BJ (cell line): ENCODE measurements at regions not wholly inside any gene's neighbourhood (a gene's known extent, or its start where the extent isn't known, plus 50 kb on each side); places are given as distances from the start of the nearest gene placed in this dataset.

Source experiments
- CTCF ChIA-PET: fragments of 350-600 bp; formaldehyde crosslinking; extraction: SDS; loops from one replicate; lab custom pipeline; 2021; ENCODE audit warnings: antibody characterized with exemption, inconsistent platforms; lab: Yijun Ruan, JAX
- POLR2A ChIA-PET: fragments of 300-600 bp; sonication (Branson Sonifier 250); formaldehyde crosslinking; extraction: SDS; loops from one replicate; lab custom pipeline; 2021; ENCODE audit warnings: antibody characterized with exemption; lab: Charles Lee
- DNase-seq: peaks from one replicate; pipeline ENCODE4 v3.0.0-alpha.2; 2011; ENCODE audit warnings: low read depth
- H3K27me3 ChIP-seq: 2 replicates; pipeline ENCODE4 v1.6.0; 2011; ENCODE audit warnings: low read length; ENCODE audit not compliant: control insufficient read depth, insufficient read depth
- H3K36me3 ChIP-seq: 2 replicates; pipeline ENCODE4 v1.5.1; 2011; ENCODE audit warnings: low read length; ENCODE audit not compliant: control insufficient read depth, insufficient read depth
- H3K4me3 ChIP-seq: 2 replicates; pipeline ENCODE4 v1.5.1; 2011; ENCODE audit warnings: low read depth, mild to moderate bottlenecking, control low read depth, low read length
- TF ChIP-seq, protein P1 (sequence below): IDR thresholded peaks from 2 replicates; pipeline ENCODE4 v1.5.1; 2011; ENCODE audit warnings: low read depth, mild to moderate bottlenecking, control low read depth, inconsistent platforms, low read length, moderate library complexity; ENCODE audit not compliant: insufficient read depth

DNA sequence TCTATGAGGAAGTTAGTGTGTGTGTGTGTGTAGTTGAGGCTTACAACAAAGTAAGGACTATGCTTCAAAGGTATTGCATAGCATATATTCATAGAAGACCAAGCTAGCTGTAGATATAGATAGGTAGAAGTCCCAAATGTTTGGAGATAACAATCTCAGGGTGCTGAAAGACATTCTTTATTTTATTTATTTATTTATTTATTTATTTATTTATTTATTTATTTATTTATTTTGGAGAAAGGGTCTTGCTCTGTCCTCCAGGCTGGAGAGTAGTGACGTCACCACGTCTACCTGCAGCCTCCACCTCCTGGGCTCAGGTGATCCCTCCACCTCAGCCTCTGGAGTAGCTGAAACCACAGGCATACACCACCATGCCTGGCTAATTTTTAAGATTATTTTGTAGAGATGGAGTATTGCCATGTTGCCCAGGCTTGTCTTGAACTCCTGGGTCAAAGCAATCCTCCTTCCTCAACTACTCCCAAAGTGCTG is 284.6 kb upstream of the KIF2B start:
- POLR2A ChIA-PET = no interaction called here
- Histone ChIP-seq H3K4me3 (no peak overlapping the region), H3K36me3 (no peaks in the 10 kb centered on the region), H3K27me3 (no peaks in the 10 kb centered on the region)
- CTCF ChIA-PET = no interaction called here
- DNase-seq = no peak
- TF ChIP-seq, protein P1, sequence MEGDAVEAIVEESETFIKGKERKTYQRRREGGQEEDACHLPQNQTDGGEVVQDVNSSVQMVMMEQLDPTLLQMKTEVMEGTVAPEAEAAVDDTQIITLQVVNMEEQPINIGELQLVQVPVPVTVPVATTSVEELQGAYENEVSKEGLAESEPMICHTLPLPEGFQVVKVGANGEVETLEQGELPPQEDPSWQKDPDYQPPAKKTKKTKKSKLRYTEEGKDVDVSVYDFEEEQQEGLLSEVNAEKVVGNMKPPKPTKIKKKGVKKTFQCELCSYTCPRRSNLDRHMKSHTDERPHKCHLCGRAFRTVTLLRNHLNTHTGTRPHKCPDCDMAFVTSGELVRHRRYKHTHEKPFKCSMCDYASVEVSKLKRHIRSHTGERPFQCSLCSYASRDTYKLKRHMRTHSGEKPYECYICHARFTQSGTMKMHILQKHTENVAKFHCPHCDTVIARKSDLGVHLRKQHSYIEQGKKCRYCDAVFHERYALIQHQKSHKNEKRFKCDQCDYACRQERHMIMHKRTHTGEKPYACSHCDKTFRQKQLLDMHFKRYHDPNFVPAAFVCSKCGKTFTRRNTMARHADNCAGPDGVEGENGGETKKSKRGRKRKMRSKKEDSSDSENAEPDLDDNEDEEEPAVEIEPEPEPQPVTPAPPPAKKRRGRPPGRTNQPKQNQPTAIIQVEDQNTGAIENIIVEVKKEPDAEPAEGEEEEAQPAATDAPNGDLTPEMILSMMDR = no peak

DNA sequence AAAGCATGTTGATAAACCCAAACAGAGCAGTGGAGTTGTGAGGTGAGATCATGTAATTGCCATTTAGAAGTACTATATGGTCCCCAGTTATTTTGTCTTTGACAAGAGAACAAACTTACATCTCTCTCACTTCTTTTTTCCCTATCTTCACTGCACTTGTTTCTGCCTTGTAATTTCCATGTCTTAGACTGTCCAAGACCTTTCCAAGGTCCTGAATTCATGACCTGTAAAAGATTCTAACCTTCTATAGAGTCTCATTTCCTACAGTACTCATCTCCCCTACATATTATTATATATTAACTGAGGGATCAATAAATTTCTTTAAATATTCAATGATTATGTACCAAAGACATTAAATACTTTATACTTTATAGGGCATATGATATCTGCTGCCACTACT is 295.3 kb upstream of the KIF2B start:
- H3K27me3 ChIP-seq = no peaks in the 10 kb centered on the region
- ChIA-PET CTCF (no interaction called here), POLR2A (no interaction called here)
- H3K4me3 ChIP-seq = no peak overlapping the region
- no peaks in the 10 kb centered on the region for H3K36me3 ChIP-seq
- no peak for DNase-seq
- TF ChIP-seq, protein P1 = no peak

DNA sequence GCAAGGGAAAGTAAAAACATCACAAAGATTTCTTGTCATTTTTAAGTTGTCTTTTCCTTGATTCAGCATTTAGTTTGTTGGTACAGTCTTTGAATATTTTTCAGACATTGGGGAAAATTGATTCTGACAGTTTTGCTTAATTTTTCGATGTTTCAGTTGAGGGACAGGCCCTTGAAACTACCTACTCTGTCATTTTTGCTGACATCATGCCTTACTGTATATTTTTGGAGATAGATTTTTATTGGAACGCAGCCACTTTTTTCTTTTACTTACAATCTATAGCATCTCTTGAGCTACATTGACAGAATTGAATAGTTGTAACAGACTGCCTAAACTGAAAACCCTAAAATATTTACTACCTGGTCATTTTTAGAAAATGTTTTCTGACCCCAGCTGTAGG is 297.1 kb upstream of the KIF2B start:
- H3K36me3 ChIP-seq = no peaks in the 10 kb centered on the region
- CTCF ChIA-PET = no interaction called here
- POLR2A ChIA-PET = no interaction called here
- TF ChIP-seq, protein P1 = no peak
- no peak overlapping the region for H3K4me3 ChIP-seq
- DNase-seq = no peak
- H3K27me3 ChIP-seq = no peaks in the 10 kb centered on the region

DNA sequence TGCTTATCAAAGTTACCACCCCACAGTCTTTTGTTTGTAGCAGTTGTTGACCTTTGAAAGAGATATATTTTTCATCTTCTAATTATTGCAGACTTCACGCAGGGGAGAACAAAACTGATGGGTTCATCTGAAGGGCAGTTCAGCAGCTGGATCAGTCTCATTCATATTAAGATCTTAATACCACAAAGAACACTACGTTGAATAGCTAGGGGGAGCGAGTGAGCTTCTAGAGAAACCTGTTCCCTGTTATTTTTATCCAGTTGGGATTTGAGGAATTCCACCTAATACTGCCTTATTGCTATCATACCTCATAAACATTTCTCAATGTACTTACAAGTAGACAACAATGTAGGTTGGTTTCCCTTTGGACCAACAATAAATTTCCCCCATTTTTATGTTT is 306.1 kb upstream of the KIF2B start:
- no peaks in the 10 kb centered on the region for H3K36me3 ChIP-seq
- H3K27me3 ChIP-seq = no peaks in the 10 kb centered on the region
- POLR2A ChIA-PET = no interaction called here
- TF ChIP-seq, protein P1 = no peak
- no peak for DNase-seq
- H3K4me3 ChIP-seq = no peak overlapping the region
- CTCF ChIA-PET = interaction anchor here (0.6 kb wide), 1 partner anchor 13 kb away, joined by 3 read pairs; no protein-coding TSS in a partner anchor

DNA sequence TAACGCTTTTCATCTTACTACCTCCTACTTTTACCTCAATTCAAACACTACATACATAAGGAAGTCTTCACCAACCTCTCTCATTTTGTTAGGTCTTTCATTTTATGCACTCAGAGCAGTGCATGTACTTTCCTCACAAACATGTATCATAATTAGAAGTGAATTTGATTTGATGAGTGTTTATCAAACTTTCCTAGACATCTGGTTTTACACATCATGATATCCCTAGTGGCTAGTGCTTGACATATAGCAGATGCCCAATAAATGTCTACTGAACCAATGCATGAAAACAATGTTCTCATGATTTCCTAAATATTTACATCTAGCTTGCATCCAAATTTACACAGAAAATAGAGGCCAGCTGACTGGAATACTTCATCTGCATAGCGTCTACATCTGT is 323.4 kb upstream of the KIF2B start:
- H3K27me3 ChIP-seq = no peaks in the 10 kb centered on the region
- ChIA-PET CTCF (no interaction called here), POLR2A (no interaction called here)
- TF ChIP-seq, protein P1 = no peak
- H3K4me3 ChIP-seq = no peak overlapping the region
- no peaks in the 10 kb centered on the region for H3K36me3 ChIP-seq
- DNase-seq = no peak
